HepG2 (cell line): ENCODE measurements at regions not wholly inside any gene's neighbourhood (a gene's known extent, or its start where the extent isn't known, plus 50 kb on each side); places are given as distances from the start of the nearest gene placed in this dataset.

Experiments
- ATAC-seq: fragments of 200-7000 bp; cut with Tn5 transposase; 3 replicates; pipeline ENCODE4 v1.9.1; 2020; ENCODE audit warnings: mild to moderate bottlenecking, moderate library complexity
- BruUV-seq: library from RNA; stranded (reverse); fragments of 400-500 nt; replicated peaks from 2 replicates; lab custom pipeline; 2021; lab: Mats Ljungman, UMichigan
- CTCF ChIA-PET: fragments of 300-600 bp; formaldehyde crosslinking; extraction: SDS; loops from one replicate; lab custom pipeline; 2021; ENCODE audit warnings: low total read pairs, inconsistent platforms, low intra/inter-chr PET ratio; lab: Yijun Ruan, JAX
- POLR2A ChIA-PET: fragments of 350-600 bp; sonication (Branson Sonifier 250); formaldehyde crosslinking; loops from one replicate; lab custom pipeline; 2020; ENCODE audit warnings: antibody characterized with exemption, inconsistent platforms; lab: Yijun Ruan, JAX
- DNase-seq: peaks from one replicate; pipeline ENCODE4 v3.0.0-alpha.2; 2015; ENCODE audit warnings: low spot score
- FAIRE-seq: peaks from 3 replicates; lab custom pipeline; 2011; peaks lifted over from hg19 to GRCh38; lab: Jason Lieb, UNC
- H2AFZ ChIP-seq: one replicate; pipeline ENCODE4 v1.6.1; 2011; ENCODE audit warnings: low read length, inconsistent platforms
- H3K27ac ChIP-seq: fragments of 300-600 bp; 3 replicates; pipeline ENCODE4 v1.8.0; 2011; ENCODE audit warnings: mixed run types, mild to moderate bottlenecking, mixed read lengths, low read length, inconsistent platforms; ENCODE audit not compliant: insufficient read depth; ENCODE audit errors: extremely low read length
- H3K27me3 ChIP-seq, 2 experiments: fragments of 200-600 bp in 1 of 2; 2 replicates in 1 of 2; 3 replicates in 1 of 2; pipeline versions ENCODE4 v1.6.0 to v1.8.0; 2011; ENCODE audit warnings: low read length in 2 of 2, mild to moderate bottlenecking in 2 of 2, moderate library complexity in 2 of 2, inconsistent platforms in 1 of 2; ENCODE audit not compliant: insufficient read depth in 2 of 2, control insufficient read depth in 1 of 2
- H3K36me3 ChIP-seq, 2 experiments: fragments of 200-600 bp in 1 of 2; replicated peaks in 1 of 2; 2 replicates in 1 of 2; 3 replicates in 1 of 2; pipeline versions ENCODE4 v1.5.1 to v1.8.0; 2011; ENCODE audit warnings: low read length in 2 of 2, inconsistent platforms in 1 of 2; ENCODE audit not compliant: insufficient read depth in 2 of 2, control insufficient read depth in 1 of 2
- H3K4me1 ChIP-seq: 2 replicates; pipeline ENCODE4 v1.5.1; 2012; ENCODE audit warnings: low read length, inconsistent platforms; ENCODE audit not compliant: insufficient read depth
- H3K4me2 ChIP-seq: 2 replicates; pipeline ENCODE4 v1.6.0; 2011; ENCODE audit warnings: low read depth, low read length, inconsistent platforms
- H3K4me3 ChIP-seq, 3 experiments: fragments of 200-600 bp in 1 of 3; sonication (generic), shearing (Covaris generic) in 1 of 3; replicated peaks in 1 of 3; 2 replicates each; pipeline ENCODE4 v1.5.1; 2011 to 2016; ENCODE audit warnings: low read length in 3 of 3, inconsistent platforms in 2 of 3, low read depth in 2 of 3, mild to moderate bottlenecking in 2 of 3, control low read depth in 1 of 3, mixed read lengths in 1 of 3; ENCODE audit not compliant: insufficient read depth in 1 of 3
- H3K79me2 ChIP-seq: one replicate; pipeline ENCODE4 v1.6.1; 2011; ENCODE audit warnings: low read length, inconsistent platforms; ENCODE audit not compliant: insufficient read depth
- H3K9ac ChIP-seq: 2 replicates; pipeline ENCODE4 v1.6.0; 2011; ENCODE audit warnings: mild to moderate bottlenecking, low read depth, low read length, inconsistent platforms; ENCODE audit not compliant: insufficient read depth
- H3K9me3 ChIP-seq: 2 replicates; pipeline ENCODE4 v1.5.1; 2012; ENCODE audit warnings: mild to moderate bottlenecking, low read length
- H4K20me1 ChIP-seq: 2 replicates; pipeline ENCODE4 v1.6.0; 2011; ENCODE audit warnings: inconsistent platforms, mild to moderate bottlenecking, low read length, moderate library complexity; ENCODE audit not compliant: insufficient read depth
- BCL6 ChIP-seq: IDR thresholded peaks from 2 replicates; pipeline ENCODE4 v1.6.1; 2016; ENCODE audit warnings: missing genetic modification reagents, missing compliant biosample characterization
- HNRNPUL1 ChIP-seq: fragments of 200-400 bp; formaldehyde crosslinking; IDR thresholded peaks from 2 replicates; pipeline ENCODE4 v1.6.1; 2017; ENCODE audit warnings: low read depth, mild to moderate bottlenecking, low read length, moderate library complexity
- IKZF5 ChIP-seq: IDR thresholded peaks from 2 replicates; pipeline ENCODE4 v1.6.1; 2018; ENCODE audit warnings: missing genetic modification reagents, mild to moderate bottlenecking, missing compliant biosample characterization
- ISX ChIP-seq: sonication (generic); formaldehyde crosslinking; conservative IDR thresholded peaks from 2 replicates; pipeline ENCODE4 v1.5.0; 2020; ENCODE audit warnings: missing genetic modification reagents
- RFXAP ChIP-seq: sonication (generic); formaldehyde crosslinking; IDR thresholded peaks from 2 replicates; pipeline ENCODE4 v1.4.0; 2020; ENCODE audit warnings: missing genetic modification reagents, borderline replicate concordance
- SNAPC2 ChIP-seq: sonication (generic); formaldehyde crosslinking; IDR thresholded peaks from 2 replicates; pipeline ENCODE4 v1.8.1; 2022; ENCODE audit warnings: mild to moderate bottlenecking, missing genetic modification reagents
- SP2 ChIP-seq: sonication (generic); formaldehyde crosslinking; IDR thresholded peaks from 2 replicates; pipeline ENCODE4 v1.5.1; 2020; ENCODE audit warnings: mild to moderate bottlenecking, missing genetic modification reagents
- ZBTB34 ChIP-seq: sonication (generic); formaldehyde crosslinking; IDR thresholded peaks from 2 replicates; pipeline ENCODE4 v1.8.0; 2022; ENCODE audit warnings: mild to moderate bottlenecking, missing genetic modification reagents
- ZBTB43 ChIP-seq: sonication (generic); formaldehyde crosslinking; conservative IDR thresholded peaks from 2 replicates; pipeline ENCODE4 v1.4.0; 2020; ENCODE audit warnings: missing genetic modification reagents
- ZMAT3 ChIP-seq: sonication (generic); formaldehyde crosslinking; conservative IDR thresholded peaks from 2 replicates; pipeline ENCODE4 v1.7.0; 2021; ENCODE audit warnings: missing genetic modification reagents
- ZNF143 ChIP-seq: sonication (generic); formaldehyde crosslinking; IDR thresholded peaks from 2 replicates; pipeline ENCODE4 v1.4.0; 2020; ENCODE audit warnings: missing genetic modification reagents
- ZNF496 ChIP-seq: sonication (generic); formaldehyde crosslinking; IDR thresholded peaks from 2 replicates; pipeline ENCODE4 v1.8.1; 2023; ENCODE audit warnings: mild to moderate bottlenecking, moderate library complexity, missing genetic modification reagents; ENCODE audit not compliant: insufficient replicate concordance
- ZNF775 ChIP-seq: sonication (generic); formaldehyde crosslinking; IDR thresholded peaks from 2 replicates; pipeline ENCODE4 v1.4.0; 2020; ENCODE audit warnings: missing genetic modification reagents, mild to moderate bottlenecking, moderate library complexity, borderline replicate concordance
- in situ Hi-C: cut with HindIII; loops from 2 replicates; pipeline ENCODE4 v1.10.0; 2017; ENCODE audit warnings: low pct_unique_long_range_greater_than_20kb; ENCODE audit not compliant: extremely low pct_ligation_motif_present
- intact Hi-C: fragments of 100-400 bp; cut with micrococcal nuclease; formaldehyde crosslinking; loops from one replicate; pipeline ENCODE4 v1.10.0; 2022; ENCODE audit not compliant: unreplicated experiment
- TF ChIP-seq, protein P1 (sequence below): IDR thresholded peaks from 2 replicates; pipeline ENCODE4 v1.6.1; 2016; ENCODE audit warnings: control low read depth
- TF ChIP-seq, protein P2 (sequence below): sonication (generic); formaldehyde crosslinking; IDR thresholded peaks from 2 replicates; pipeline ENCODE4 v1.4.0; 2020; ENCODE audit warnings: missing genetic modification reagents, borderline replicate concordance
- TF ChIP-seq, protein P3 (sequence below): sonication (generic); formaldehyde crosslinking; IDR thresholded peaks from 2 replicates; pipeline ENCODE4 v1.5.1; 2020; ENCODE audit warnings: missing genetic modification reagents, mild to moderate bottlenecking, borderline replicate concordance

DNA sequence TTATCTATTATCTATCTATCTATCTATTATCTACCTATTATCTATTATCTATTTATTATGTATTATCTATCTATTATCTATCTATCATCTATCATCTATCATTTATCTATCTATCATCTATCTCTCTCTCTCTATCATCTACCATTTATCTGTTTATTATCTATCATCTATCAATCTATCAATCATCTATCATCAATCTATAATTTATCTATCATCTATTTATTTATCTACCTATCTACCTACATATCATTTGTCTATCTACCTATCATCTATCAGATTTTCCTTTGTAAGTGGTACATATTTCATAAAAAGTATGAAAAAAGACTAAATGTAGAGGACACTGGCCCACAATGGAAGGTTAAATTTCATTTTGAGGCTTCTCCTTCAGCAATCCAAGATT lies 212.1 kb upstream of the EXOC2 start:
- no peak for ATAC-seq
- CTCF ChIA-PET: no interaction called here
- no peak for TF ChIP-seq HNRNPUL1
- no peak for TF ChIP-seq BCL6
- TF ChIP-seq ISX (CRISPR knock-in tag): no peak
- no peak for TF ChIP-seq ZBTB43 (CRISPR knock-in tag)
- no peak for TF ChIP-seq RFXAP (CRISPR knock-in tag)
- TF ChIP-seq, protein P1, sequence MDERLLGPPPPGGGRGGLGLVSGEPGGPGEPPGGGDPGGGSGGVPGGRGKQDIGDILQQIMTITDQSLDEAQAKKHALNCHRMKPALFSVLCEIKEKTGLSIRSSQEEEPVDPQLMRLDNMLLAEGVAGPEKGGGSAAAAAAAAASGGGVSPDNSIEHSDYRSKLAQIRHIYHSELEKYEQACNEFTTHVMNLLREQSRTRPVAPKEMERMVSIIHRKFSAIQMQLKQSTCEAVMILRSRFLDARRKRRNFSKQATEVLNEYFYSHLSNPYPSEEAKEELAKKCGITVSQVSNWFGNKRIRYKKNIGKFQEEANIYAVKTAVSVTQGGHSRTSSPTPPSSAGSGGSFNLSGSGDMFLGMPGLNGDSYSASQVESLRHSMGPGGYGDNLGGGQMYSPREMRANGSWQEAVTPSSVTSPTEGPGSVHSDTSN (CRISPR knock-in tag): no peak
- TF ChIP-seq SP2 (CRISPR knock-in tag): no peak
- no peak for TF ChIP-seq IKZF5
- no peak for TF ChIP-seq ZMAT3 (CRISPR knock-in tag)
- TF ChIP-seq ZNF496: no peak
- TF ChIP-seq, protein P2, sequence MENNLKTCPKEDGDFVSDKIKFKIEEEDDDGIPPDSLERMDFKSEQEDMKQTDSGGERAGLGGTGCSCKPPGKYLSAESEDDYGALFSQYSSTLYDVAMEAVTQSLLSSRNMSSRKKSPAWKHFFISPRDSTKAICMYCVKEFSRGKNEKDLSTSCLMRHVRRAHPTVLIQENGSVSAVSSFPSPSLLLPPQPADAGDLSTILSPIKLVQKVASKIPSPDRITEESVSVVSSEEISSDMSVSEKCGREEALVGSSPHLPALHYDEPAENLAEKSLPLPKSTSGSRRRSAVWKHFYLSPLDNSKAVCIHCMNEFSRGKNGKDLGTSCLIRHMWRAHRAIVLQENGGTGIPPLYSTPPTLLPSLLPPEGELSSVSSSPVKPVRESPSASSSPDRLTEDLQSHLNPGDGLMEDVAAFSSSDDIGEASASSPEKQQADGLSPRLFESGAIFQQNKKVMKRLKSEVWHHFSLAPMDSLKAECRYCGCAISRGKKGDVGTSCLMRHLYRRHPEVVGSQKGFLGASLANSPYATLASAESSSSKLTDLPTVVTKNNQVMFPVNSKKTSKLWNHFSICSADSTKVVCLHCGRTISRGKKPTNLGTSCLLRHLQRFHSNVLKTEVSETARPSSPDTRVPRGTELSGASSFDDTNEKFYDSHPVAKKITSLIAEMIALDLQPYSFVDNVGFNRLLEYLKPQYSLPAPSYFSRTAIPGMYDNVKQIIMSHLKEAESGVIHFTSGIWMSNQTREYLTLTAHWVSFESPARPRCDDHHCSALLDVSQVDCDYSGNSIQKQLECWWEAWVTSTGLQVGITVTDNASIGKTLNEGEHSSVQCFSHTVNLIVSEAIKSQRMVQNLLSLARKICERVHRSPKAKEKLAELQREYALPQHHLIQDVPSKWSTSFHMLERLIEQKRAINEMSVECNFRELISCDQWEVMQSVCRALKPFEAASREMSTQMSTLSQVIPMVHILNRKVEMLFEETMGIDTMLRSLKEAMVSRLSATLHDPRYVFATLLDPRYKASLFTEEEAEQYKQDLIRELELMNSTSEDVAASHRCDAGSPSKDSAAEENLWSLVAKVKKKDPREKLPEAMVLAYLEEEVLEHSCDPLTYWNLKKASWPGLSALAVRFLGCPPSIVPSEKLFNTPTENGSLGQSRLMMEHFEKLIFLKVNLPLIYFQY (CRISPR knock-in tag): no peak
- no peak for TF ChIP-seq ZNF143
- no peak for TF ChIP-seq ZNF775 (CRISPR knock-in tag)
- TF ChIP-seq, protein P3, sequence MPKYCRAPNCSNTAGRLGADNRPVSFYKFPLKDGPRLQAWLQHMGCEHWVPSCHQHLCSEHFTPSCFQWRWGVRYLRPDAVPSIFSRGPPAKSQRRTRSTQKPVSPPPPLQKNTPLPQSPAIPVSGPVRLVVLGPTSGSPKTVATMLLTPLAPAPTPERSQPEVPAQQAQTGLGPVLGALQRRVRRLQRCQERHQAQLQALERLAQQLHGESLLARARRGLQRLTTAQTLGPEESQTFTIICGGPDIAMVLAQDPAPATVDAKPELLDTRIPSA (CRISPR knock-in tag): no peak
- no peak for TF ChIP-seq SNAPC2 (CRISPR knock-in tag)
- TF ChIP-seq ZBTB34: no peak

More for the DNA sequence above, 212.1 kb upstream of the EXOC2 start:
- Histone ChIP-seq H3K9ac (no peak overlapping the region), H3K4me1 (peaks cover 26% of the 10 kb centered on the region), H3K27me3 (peaks cover 3 to 11% of the 10 kb centered on the region in 2 experiments; a peak in 2 of 5 replicates), H3K4me3 (no peak overlapping the region), H2AFZ (no peak overlapping the region), H3K27ac (no peak overlapping the region), H3K79me2 (no peaks in the 10 kb centered on the region), H3K36me3 (no peaks in the 10 kb centered on the region), H4K20me1 (no peaks in the 10 kb centered on the region), H3K4me2 (no peak overlapping the region), H3K9me3 (no peaks in the 10 kb centered on the region)
- intact Hi-C loops (loop anchor here (5.0 to 10.0 kb wide), 2 partner anchors 110 to 492 kb away; no protein-coding TSS in a partner anchor), in situ Hi-C loops (no loop called here)
- FAIRE-seq: no peak
- no TSS peak for BruUV-seq
- POLR2A ChIA-PET: interaction anchor here (1.0 kb wide), 1 partner anchor 69 kb away, joined by 4 read pairs; no protein-coding TSS in a partner anchor
- DNase-seq: no peak
